OCI-M1 (cell line): ENCODE measurements at regions not wholly inside any gene's neighbourhood (a gene's known extent, or its start where the extent isn't known, plus 50 kb on each side); places are given as distances from the start of the nearest gene placed in this dataset.
"Not testable (repeated sequence)": the region's sequence is repeated elsewhere in the genome, so short reads cannot be mapped to it uniquely, and the experiment has no call there.

Experiments used
- DNase-seq: peaks from one replicate; lab custom pipeline; 2025; lab: John Stamatoyannopoulos, UW

DNA sequence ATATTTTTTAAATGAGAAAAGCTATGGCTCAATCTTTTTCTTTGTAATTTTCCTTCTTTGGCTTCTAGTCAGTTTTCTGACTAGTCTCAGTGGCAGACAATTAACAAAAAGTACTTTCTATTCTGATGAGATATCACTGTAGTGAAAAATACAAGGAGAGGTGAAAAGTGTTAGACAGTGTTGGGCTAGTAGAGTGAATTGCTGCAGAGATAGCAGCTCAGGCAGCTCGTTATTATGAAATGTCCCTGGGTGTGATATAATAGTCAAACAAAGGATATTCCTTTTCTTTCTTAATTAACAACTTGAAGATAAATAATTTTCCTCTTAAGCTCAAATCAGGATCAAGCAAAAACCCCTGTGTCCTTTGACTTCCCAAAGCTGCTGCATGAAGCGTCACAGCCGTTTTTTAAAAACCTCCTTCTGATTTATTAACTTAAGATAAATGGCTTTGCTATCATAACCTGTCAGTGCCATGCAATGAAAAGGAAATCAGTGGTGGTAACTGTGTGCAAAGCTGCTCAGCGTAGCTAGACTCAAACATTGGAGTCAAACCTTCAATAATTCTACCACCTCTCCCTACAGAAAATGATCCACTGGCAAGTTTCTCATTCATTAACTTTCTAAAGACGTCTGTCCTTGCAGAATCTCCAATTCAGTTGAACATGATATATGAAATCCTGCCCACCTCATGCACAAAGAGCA, 646.6 kb upstream of the PTBP2 start:
- DNase-seq = no peak

GRCh38 chr1:96075704-96076455, 645.7 kb upstream of the PTBP2 start:
- DNase-seq = no peak

DNA sequence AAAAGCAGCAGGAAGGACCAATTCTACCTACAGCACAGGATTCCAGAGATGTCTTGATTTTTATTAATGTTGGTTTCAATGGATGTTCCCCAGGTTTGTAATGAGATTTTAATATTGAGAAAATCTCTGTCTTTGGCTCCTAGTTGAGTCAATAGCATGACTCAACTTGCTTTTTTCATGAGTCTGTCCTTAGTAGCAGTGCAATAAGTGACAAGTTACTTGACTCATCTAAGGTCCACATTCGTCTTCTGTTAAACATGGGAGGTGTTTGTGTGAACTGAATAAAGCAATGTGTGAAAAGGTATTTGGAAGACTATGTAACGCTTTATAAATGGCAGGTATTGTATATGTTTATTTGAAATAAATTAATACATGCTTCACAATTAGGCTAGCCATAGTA, 645.0 kb upstream of the PTBP2 start:
- DNase-seq = no peak

GRCh38 chr1:96079581-96079980, 642.0 kb upstream of the PTBP2 start:
- no peak for DNase-seq

GRCh38 chr1:96080925-96081324, 640.7 kb upstream of the PTBP2 start:
- no peak for DNase-seq

- no peak for DNase-seq
Measured at GRCh38 chr1:96087719-96088118, 633.9 kb upstream of the PTBP2 start.

- no peak for DNase-seq
Measured at GRCh38 chr1:96090134-96090533, 631.5 kb upstream of the PTBP2 start.

DNA sequence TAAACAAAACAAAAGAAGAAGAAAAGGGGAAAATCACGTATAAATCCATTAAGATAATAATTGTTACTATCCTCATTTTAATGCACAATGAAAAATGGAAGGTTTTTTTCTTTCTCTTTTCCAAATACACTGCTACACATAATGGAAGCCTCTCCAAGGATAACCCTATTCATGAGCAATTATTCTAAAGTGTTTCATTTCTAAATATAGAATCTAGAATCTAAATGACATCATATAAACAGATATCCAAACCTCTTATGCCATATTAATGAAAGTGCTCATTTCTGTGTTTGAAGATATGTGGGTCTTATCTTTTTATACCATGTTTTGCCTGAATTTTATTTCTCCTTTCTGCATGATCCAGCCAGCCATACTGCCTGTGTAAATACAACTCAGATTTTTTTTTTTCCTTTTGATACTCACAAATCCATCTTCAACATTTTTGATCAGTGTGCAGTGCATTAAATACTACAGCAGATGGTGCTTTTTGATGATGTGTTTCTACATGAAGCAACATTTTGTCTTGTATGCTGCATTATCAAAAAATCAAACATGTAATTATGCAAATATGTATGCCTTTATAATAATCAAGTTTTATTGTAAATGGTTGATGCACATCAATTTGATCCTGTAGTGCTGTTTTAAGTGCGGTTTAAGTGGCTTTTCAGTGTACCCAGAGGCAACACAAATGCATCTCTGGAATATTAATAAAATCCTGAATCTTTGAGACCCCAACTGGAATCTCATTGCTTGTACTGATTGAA, 625.6 kb upstream of the PTBP2 start:
- DNase-seq = peak; percentile 26

DNA sequence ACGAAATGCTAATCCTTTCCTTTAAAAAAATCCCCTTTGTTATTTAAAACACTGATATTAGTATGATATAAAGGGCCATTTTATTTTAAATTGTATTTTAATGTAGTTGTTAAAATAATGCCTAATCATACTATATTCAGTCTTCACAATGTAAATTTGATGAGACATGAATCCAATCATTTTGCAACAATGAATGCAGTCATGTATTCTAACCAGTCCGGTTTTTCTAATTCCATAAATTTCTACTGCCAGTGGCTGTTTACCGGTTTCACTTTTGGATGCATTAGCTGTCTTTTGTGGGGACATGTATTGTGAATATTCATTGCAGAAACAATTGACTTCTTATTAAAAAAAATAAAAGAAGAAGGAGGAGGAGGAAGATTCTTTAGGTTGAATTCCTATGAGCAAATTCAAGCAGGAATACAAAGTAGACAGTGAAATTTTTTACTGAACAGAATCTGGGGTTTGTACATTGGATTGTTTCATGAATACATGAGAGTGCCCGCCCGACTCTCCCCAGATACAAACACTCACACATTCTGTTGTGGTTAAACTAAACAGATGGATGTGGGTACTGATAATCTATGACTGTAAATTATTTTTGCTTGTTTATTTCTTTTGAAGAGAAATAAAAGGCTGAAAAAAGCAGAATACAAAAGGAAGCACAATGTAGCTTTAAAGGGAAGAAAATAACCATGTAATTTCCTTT, 624.8 kb upstream of the PTBP2 start:
- peak; percentile 12 for DNase-seq

GRCh38 chr1:96104506-96104905, 617.1 kb upstream of the PTBP2 start:
- no peak for DNase-seq

DNA sequence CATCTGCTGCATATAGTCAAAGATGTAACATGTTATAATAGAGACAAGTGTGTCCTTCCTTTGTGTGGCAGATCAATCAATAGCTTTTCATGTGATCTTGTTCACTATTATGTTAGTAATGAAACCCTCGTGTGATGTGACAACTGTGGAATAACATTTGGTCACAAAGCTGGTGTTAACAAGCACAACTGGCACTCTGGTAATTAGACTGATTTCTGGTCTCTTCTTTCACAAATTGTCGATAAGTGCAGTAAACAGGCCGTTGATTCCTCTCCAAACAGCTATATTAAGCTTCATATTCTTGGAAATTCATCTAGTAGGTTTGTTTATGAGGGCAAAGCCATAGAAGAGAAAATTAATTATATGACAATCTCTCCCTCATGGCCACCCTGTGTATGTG, 616.7 kb upstream of the PTBP2 start:
- no peak for DNase-seq

GRCh38 chr1:96116731-96117130, 604.9 kb upstream of the PTBP2 start:
- DNase-seq = no peak

DNA sequence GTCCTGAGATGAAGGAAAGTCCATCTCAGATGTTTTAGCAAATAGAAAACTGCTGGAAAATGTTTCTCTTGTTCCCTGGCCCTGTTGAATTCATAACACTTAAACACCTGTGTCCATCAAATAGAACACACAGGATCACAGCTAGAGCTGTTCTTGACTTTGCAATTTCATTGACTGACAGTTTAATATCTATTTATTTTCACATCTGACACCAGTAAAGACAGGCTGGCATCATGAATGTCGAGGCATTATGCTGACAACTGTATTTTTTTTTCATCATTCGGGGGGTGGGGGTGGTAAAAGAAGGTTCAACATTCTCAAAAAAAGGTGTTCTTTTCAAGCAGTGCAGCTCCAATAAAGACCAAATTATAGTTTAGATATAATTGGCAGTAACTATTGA, 591.2 kb upstream of the PTBP2 start:
- no peak for DNase-seq

DNA sequence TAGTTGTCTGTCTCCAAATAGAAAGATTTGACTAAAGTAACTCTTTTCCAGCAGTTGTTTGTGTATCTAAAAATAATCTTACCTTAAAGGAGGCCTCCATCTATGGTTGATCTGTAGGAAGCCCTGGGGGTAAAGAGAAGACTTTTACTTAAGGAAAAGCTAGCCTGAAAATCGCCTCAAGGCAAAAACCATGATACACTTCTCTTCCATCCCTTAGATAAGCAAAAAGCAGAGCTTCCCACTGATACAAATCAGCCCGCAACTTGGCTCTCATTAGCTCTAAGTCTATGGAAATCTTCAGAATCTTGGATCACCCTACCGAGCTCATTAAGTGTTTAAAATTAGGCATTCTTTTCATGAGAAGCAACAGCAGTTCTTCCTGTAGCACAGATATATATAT, 576.9 kb upstream of the PTBP2 start:
- no peak for DNase-seq

- no peak for DNase-seq
Measured at GRCh38 chr1:96145492-96145891, 576.1 kb upstream of the PTBP2 start.

- not testable (repeated sequence) for DNase-seq
Measured at GRCh38 chr1:96152957-96153356, 568.6 kb upstream of the PTBP2 start.

DNA sequence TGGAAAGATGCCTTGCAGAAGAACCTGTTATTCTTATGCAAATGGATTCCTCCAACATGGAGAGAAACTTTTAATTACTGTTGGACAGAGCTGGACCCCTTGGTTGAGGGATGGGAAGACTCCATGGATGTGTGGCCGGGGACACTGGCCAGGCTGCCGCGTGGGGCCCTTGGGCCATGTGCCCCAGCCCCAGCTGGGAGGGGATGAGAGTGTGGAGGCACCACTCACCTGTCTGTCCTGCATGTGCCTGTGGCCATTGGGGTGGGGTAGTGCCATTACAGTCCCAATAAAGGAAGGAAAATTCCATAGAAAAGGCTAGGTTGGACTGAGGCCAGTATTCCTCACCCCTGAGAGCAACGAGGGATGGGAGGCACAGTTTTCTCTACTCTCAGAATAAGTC, 564.5 kb upstream of the PTBP2 start:
- DNase-seq = no peak

DNA sequence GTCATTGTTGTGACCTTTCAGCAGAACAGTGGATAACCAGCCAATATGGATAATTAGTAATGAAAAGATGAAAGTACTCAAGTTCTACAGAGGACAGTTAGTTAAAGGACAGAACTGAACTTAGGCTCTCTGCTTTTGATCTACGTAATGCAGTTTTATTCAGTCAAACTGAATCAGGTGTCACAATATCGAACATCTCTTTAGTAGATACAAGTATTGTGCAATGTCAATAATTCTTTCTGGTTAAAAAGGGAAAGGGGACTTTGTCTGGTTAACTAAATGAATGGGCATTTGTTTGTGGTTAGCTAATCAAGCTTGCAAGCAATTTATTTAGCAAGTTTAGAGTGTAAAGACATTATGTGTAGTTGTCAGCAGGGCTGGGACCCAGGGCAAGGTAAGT, 562.2 kb upstream of the PTBP2 start:
- no peak for DNase-seq

- DNase-seq = no peak
Measured at GRCh38 chr1:96164053-96164452, 557.5 kb upstream of the PTBP2 start.

DNA sequence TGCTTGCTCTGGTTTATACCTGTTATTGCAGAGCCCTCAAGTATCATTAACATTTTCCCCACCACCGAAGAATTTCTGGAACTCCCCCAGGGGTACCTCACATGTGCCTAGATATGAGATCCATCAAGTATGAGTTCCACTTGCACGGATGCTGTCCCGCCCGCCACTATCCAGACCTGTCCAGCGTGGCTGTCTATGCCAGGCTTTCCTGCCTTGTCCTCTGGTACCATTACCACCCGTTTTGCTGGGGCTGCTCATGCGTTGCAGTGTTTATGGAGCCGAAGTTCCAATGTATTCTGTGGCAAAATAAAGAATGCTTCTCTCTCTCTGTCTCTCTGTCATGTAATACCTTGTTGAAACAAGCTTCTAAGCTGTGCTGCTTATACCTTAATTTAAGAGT, 543.5 kb upstream of the PTBP2 start:
- DNase-seq = no peak

- DNase-seq = no peak
Measured at GRCh38 chr1:96183485-96183884, 538.1 kb upstream of the PTBP2 start.

DNA sequence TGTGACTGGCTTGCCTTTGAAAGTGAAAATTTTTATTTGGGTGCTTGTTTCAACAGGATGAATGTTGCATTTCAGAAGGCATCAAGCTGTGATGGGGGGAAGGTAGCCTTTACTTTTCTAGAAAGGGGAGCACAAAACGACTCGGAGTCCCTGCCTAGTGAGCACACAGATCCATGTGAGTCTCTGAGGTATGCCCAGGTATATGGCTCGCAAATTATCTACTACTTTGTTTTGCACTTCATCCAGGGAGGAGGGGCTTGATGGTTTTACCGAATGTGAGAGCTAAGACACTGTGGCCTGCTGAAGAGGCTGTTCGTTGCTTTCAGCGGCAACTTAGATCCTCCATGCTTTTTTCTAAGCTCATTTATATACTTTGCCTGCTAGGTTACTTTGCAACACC, 537.7 kb upstream of the PTBP2 start:
- no peak for DNase-seq
